CD14-positive monocyte (primary cell): ENCODE measurements at regions not wholly inside any gene's neighbourhood (a gene's known extent, or its start where the extent isn't known, plus 50 kb on each side); places are given as distances from the start of the nearest gene placed in this dataset.

Experiments used
- DNase-seq, 3 donors: peaks; one replicate each; pipeline ENCODE4 v3.0.0-alpha.2; 2011 to 2022
- H2AFZ ChIP-seq: 2 replicates; pipeline ENCODE4 v1.6.0; 2012; ENCODE audit warnings: mild to moderate bottlenecking, low read depth, low read length, inconsistent platforms; ENCODE audit not compliant: insufficient read depth, poor library complexity, severe bottlenecking
- H3K27ac ChIP-seq, 2 donors: 1 replicate in 1 of 2; 2 replicates in 1 of 2; pipeline ENCODE4 v1.5.1; 2012 to 2013; ENCODE audit warnings: low read length in 2 of 2, control low read depth in 1 of 2, inconsistent platforms in 1 of 2, low read depth in 1 of 2, mild to moderate bottlenecking in 1 of 2
- H3K27me3 ChIP-seq, 2 donors: one replicate each; pipeline versions ENCODE4 v1.6.0 to v1.6.1; 2011 to 2013; ENCODE audit warnings: low read length in 2 of 2; ENCODE audit not compliant: control insufficient read depth in 2 of 2, insufficient read depth in 2 of 2
- H3K36me3 ChIP-seq, 2 donors: replicated peaks in 1 of 2; 1 replicate in 1 of 2; 2 replicates in 1 of 2; pipeline versions ENCODE4 v1.5.1 to v1.6.1; 2012 to 2013; ENCODE audit warnings: low read length in 2 of 2, control low read depth in 1 of 2, inconsistent platforms in 1 of 2, mild to moderate bottlenecking in 1 of 2; ENCODE audit not compliant: insufficient read depth in 2 of 2, control insufficient read depth in 1 of 2
- H3K4me1 ChIP-seq, 2 donors: 1 replicate in 1 of 2; 2 replicates in 1 of 2; pipeline versions ENCODE4 v1.5.1 to v1.6.1; 2012 to 2013; ENCODE audit warnings: low read length in 2 of 2, control low read depth in 1 of 2, inconsistent platforms in 1 of 2, mild to moderate bottlenecking in 1 of 2, moderate library complexity in 1 of 2; ENCODE audit not compliant: insufficient read depth in 2 of 2, control insufficient read depth in 1 of 2
- H3K4me2 ChIP-seq: replicated peaks from 2 replicates; pipeline ENCODE3; 2012; ENCODE audit warnings: low read length, moderate library complexity, mild to moderate bottlenecking; ENCODE audit not compliant: poor library complexity, severe bottlenecking; ENCODE audit errors: extremely low read depth
- H3K4me3 ChIP-seq, 3 experiments: fragments of 200-600 bp in 1 of 3; sonication (generic) in 1 of 3; replicated peaks in 1 of 3; 1 replicate in 2 of 3; 2 replicates in 1 of 3; pipeline ENCODE4 v1.5.1; 2011 to 2013; ENCODE audit warnings: low read length in 3 of 3, mild to moderate bottlenecking in 3 of 3, control low read depth in 2 of 3, low read depth in 2 of 3, inconsistent platforms in 1 of 3, moderate library complexity in 1 of 3
- H3K79me2 ChIP-seq: 2 replicates; pipeline ENCODE4 v1.6.0; 2012; ENCODE audit warnings: mild to moderate bottlenecking, control low read depth, inconsistent platforms, low read length, moderate library complexity; ENCODE audit not compliant: insufficient read depth
- H3K9ac ChIP-seq: 2 replicates; pipeline ENCODE4 v1.6.0; 2017; ENCODE audit warnings: low read length, mild to moderate bottlenecking; ENCODE audit not compliant: insufficient read depth, poor library complexity, severe bottlenecking
- H3K9me3 ChIP-seq, 2 donors: replicated peaks in 1 of 2; 1 replicate in 1 of 2; 2 replicates in 1 of 2; pipeline versions ENCODE4 v1.5.1 to v1.6.1; 2012 to 2013; ENCODE audit warnings: low read length in 2 of 2, control low read depth in 1 of 2; ENCODE audit not compliant: control insufficient read depth in 1 of 2, insufficient read depth in 1 of 2
- H4K20me1 ChIP-seq: 2 replicates; pipeline ENCODE4 v1.6.0; 2012; ENCODE audit warnings: mild to moderate bottlenecking, low read length, control low read depth, moderate library complexity; ENCODE audit not compliant: insufficient read depth
- H3K27ac Mint-ChIP-seq, 7 donors: one replicate each; pipeline ENCODE4 v1.8.0; 2020; ENCODE audit warnings: mild to moderate bottlenecking in 7 of 7, mixed read lengths in 7 of 7, moderate library complexity in 6 of 7, inconsistent platforms in 2 of 7
- H3K27me3 Mint-ChIP-seq, 3 donors: one replicate each; pipeline ENCODE4 v1.8.0; 2021 to 2022; ENCODE audit warnings: low read depth in 3 of 3, mild to moderate bottlenecking in 3 of 3, mixed read lengths in 3 of 3, moderate library complexity in 3 of 3, inconsistent platforms in 1 of 3
- H3K36me3 Mint-ChIP-seq, 2 donors: one replicate each; pipeline ENCODE4 v1.8.0; 2020; ENCODE audit warnings: mixed read lengths in 2 of 2, inconsistent platforms in 1 of 2, mild to moderate bottlenecking in 1 of 2
- H3K4me1 Mint-ChIP-seq: one replicate; pipeline ENCODE4 v1.8.0; 2020; ENCODE audit warnings: mild to moderate bottlenecking, mixed read lengths
- H3K4me3 Mint-ChIP-seq, 2 donors: one replicate each; pipeline ENCODE4 v1.8.0; 2020; ENCODE audit warnings: mild to moderate bottlenecking in 2 of 2, mixed read lengths in 2 of 2, moderate library complexity in 1 of 2
- H3K9me3 Mint-ChIP-seq, 7 donors: one replicate each; pipeline ENCODE4 v1.8.0; 2020 to 2022; ENCODE audit warnings: mixed read lengths in 7 of 7, mild to moderate bottlenecking in 6 of 7, moderate library complexity in 6 of 7, inconsistent platforms in 2 of 7
- WGBS: methylation state at CpG from one replicate; pipeline ENCODE4 v1.1.5; 2013; ENCODE audit warnings: missing lambda C conversion rate; ENCODE audit not compliant: insufficient coverage; 5-methylcytosine and 5-hydroxymethylcytosine counted together
- intact Hi-C, 2 donors: fragments of 100-400 bp; cut with micrococcal nuclease; formaldehyde crosslinking; loops; one replicate each; pipeline versions ENCODE4 v1.15.0 to v1.15.1; 2023
- TF ChIP-seq, protein P1 (sequence below): fragments of 200-600 bp; IDR thresholded peaks from one replicate; pipeline ENCODE4 v1.8.0; 2022; ENCODE audit warnings: antibody characterized with exemption, mild to moderate bottlenecking

DNA sequence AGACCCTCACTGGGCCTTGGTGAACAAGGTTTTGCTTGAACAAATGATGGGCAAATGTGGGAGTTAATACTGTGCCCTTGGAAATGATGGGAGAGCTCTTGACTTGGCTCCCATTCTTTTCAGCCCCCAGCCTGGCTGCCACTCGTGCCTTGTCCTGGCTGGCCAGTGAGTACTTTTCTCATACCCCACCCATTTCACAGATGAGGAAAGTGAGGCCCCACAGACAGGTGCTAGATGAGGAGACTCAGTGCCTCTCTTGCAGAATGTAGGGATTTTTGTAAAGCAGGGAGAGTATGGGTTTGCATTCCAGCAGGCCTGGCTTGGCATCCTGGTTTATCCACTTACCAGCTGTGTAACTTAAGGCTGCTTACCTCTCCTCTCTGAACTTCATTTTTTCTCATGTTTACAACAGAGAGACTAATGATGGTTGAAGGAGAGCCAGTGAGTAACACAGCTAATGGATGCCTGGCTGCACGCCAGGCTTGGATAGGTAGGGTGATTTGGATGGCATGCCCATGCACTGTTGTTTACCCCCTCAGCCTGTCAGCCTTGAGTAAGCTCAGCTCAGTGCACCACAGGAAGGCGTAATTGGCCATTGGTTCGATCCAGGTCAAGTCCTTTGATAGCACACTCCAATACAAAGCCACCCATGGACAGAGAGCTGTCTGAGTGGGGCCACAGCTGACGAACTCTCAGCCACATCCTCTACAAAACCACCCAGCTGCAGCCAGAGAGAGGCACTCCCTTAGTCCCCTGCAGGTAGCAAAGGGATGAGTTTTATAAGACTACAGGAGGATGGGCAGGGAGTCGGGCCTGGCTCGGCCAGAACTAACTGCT is 436.8 kb downstream of the RPS24 start:
- Histone ChIP-seq H3K36me3 (no peaks in the 10 kb centered on the region), H3K27ac (no peak overlapping the region), H3K4me2 (no peak overlapping the region), H4K20me1 (no peaks in the 10 kb centered on the region), H3K79me2 (no peaks in the 10 kb centered on the region), H3K27me3 (no peaks in the 10 kb centered on the region), H3K4me3 (no peak overlapping the region), H3K9ac (no peak overlapping the region), H3K9me3 (no peaks in the 10 kb centered on the region), H2AFZ (no peak overlapping the region), H3K4me1 (no peaks in the 10 kb centered on the region)
- peaks cover 0 to 2% (median 0%) of the 10 kb centered on the region in 3 donors for H3K27me3 Mint-ChIP-seq
- intact Hi-C loops: no loop called here
- H3K4me3 Mint-ChIP-seq: no peak overlapping the region
- H3K9me3 Mint-ChIP-seq: peaks cover 0 to 12% (median 2%) of the 10 kb centered on the region in 7 donors
- TF ChIP-seq, protein P1, sequence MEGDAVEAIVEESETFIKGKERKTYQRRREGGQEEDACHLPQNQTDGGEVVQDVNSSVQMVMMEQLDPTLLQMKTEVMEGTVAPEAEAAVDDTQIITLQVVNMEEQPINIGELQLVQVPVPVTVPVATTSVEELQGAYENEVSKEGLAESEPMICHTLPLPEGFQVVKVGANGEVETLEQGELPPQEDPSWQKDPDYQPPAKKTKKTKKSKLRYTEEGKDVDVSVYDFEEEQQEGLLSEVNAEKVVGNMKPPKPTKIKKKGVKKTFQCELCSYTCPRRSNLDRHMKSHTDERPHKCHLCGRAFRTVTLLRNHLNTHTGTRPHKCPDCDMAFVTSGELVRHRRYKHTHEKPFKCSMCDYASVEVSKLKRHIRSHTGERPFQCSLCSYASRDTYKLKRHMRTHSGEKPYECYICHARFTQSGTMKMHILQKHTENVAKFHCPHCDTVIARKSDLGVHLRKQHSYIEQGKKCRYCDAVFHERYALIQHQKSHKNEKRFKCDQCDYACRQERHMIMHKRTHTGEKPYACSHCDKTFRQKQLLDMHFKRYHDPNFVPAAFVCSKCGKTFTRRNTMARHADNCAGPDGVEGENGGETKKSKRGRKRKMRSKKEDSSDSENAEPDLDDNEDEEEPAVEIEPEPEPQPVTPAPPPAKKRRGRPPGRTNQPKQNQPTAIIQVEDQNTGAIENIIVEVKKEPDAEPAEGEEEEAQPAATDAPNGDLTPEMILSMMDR: no peak
- no peaks in the 10 kb centered on the region for H3K36me3 Mint-ChIP-seq
- no peak overlapping the region for H3K27ac Mint-ChIP-seq
- WGBS: 92% methylated on average over 2 of the region's 7 CpGs
- DNase-seq: no peak
- H3K4me1 Mint-ChIP-seq: no peaks in the 10 kb centered on the region

DNA sequence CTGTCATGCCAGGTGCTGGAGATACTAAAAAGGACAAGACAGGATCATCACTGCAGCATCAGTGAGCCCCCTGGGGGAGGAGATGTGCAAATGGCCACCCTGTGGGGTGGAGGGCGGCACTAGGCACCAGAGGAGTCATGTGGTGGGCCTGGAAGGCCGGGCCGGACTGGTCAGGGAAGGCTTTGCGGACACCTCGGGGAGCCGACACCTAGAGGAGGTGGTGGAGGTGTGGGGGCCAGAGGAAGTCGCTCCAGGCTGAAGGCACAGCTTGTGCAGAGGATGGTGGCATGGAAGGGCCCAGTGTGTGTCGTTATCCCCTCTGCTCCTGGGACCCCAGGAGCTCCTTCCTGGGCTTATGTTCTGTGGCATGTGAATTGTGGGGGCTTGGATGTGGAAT is 437.7 kb downstream of the RPS24 start:
- DNase-seq: no peak
- Histone ChIP-seq H3K27ac (no peak overlapping the region), H2AFZ (no peak overlapping the region), H3K4me2 (no peak overlapping the region), H3K36me3 (no peaks in the 10 kb centered on the region), H4K20me1 (no peaks in the 10 kb centered on the region), H3K9me3 (no peaks in the 10 kb centered on the region), H3K9ac (no peak overlapping the region), H3K27me3 (no peaks in the 10 kb centered on the region), H3K4me3 (no peak overlapping the region), H3K79me2 (no peaks in the 10 kb centered on the region), H3K4me1 (no peaks in the 10 kb centered on the region)
- Mint-ChIP-seq H3K36me3 (no peaks in the 10 kb centered on the region), H3K27ac (no peak overlapping the region), H3K4me1 (no peaks in the 10 kb centered on the region), H3K4me3 (no peak overlapping the region), H3K27me3 (peaks cover 0 to 2% (median 0%) of the 10 kb centered on the region in 3 donors), H3K9me3 (peaks cover 0 to 12% (median 2%) of the 10 kb centered on the region in 7 donors)
- intact Hi-C loops: no loop called here
- TF ChIP-seq, protein P1: no peak
- 72% methylated on average over 5 of the region's 8 CpGs for WGBS
